ENCODE measurements at regions not wholly inside any gene's neighbourhood (a gene's known extent, or its start where the extent isn't known, plus 50 kb on each side); places are given as distances from the start of the nearest gene placed in this dataset.
"Not testable (repeated sequence)": the region's sequence is repeated elsewhere in the genome, so short reads cannot be mapped to it uniquely, and the experiment has no call there.

GRCh38 chr14:98913967-98914650 lies 357.9 kb downstream of the BCL11B start:
- DNase-seq (ENCODE audit: low spot score): no peak

GRCh38 chr14:98914942-98915341 lies 357.1 kb downstream of the BCL11B start:
- DNase-seq (ENCODE audit: low spot score): no peak

GRCh38 chr14:98915625-98916024 lies 356.4 kb downstream of the BCL11B start:
- no peak for DNase-seq (ENCODE audit: low spot score)

- no peak for DNase-seq (ENCODE audit: low spot score)
Observed at GRCh38 chr14:98916036-98916435, 356.0 kb downstream of the BCL11B start.

GRCh38 chr14:98916476-98916875 lies 355.5 kb downstream of the BCL11B start:
- DNase-seq (ENCODE audit: low spot score): no peak

GRCh38 chr14:98919434-98919833 lies 352.6 kb downstream of the BCL11B start:
- no peak for DNase-seq (ENCODE audit: low spot score)

GRCh38 chr14:98921306-98921705 lies 350.7 kb downstream of the BCL11B start:
- DNase-seq (ENCODE audit: low spot score): not testable (repeated sequence)

- no peak for DNase-seq (ENCODE audit: low spot score)
Observed at GRCh38 chr14:98923596-98923995, 348.4 kb downstream of the BCL11B start.

- DNase-seq (ENCODE audit: low spot score): no peak
Observed at GRCh38 chr14:98924046-98924445, 348.0 kb downstream of the BCL11B start.

- no peak for DNase-seq (ENCODE audit: low spot score)
Observed at GRCh38 chr14:98925354-98926040, 346.5 kb downstream of the BCL11B start.

- no peak for DNase-seq (ENCODE audit: low spot score)
Observed at GRCh38 chr14:98926146-98926545, 345.9 kb downstream of the BCL11B start.

- no peak for DNase-seq (ENCODE audit: low spot score)
Observed at GRCh38 chr14:98926801-98927200, 345.2 kb downstream of the BCL11B start.

- no peak for DNase-seq (ENCODE audit: low spot score)
Observed at GRCh38 chr14:98927986-98928385, 344.0 kb downstream of the BCL11B start.

- no peak for DNase-seq (ENCODE audit: low spot score)
Observed at GRCh38 chr14:98928418-98928817, 343.6 kb downstream of the BCL11B start.

- DNase-seq (ENCODE audit: low spot score): no peak
Observed at GRCh38 chr14:98931126-98931525, 340.9 kb downstream of the BCL11B start.

GRCh38 chr14:98931911-98932310 lies 340.1 kb downstream of the BCL11B start:
- DNase-seq (ENCODE audit: low spot score): no peak

GRCh38 chr14:98932431-98933325 lies 339.3 kb downstream of the BCL11B start:
- DNase-seq (ENCODE audit: low spot score): no peak

- not testable (repeated sequence) for DNase-seq (ENCODE audit: low spot score)
Observed at GRCh38 chr14:98934569-98934968, 337.4 kb downstream of the BCL11B start.

GRCh38 chr14:98935921-98936320 lies 336.1 kb downstream of the BCL11B start:
- DNase-seq (ENCODE audit: low spot score): no peak

GRCh38 chr14:98937021-98937420 lies 335.0 kb downstream of the BCL11B start:
- no peak for DNase-seq (ENCODE audit: low spot score)

- DNase-seq (ENCODE audit: low spot score): no peak
Observed at GRCh38 chr14:98937712-98938505, 334.1 kb downstream of the BCL11B start.
